ENCODE measurements at regions not wholly inside any gene's neighbourhood (a gene's known extent, or its start where the extent isn't known, plus 50 kb on each side); places are given as distances from the start of the nearest gene placed in this dataset.

- TF ChIP-seq NFRKB (IDR thresholded peaks at IDR 0.05), result no peak
- no peak for TF ChIP-seq SUZ12 (IDR thresholded peaks at IDR 0.05)
- no peak for TF ChIP-seq HDGF (IDR thresholded peaks at IDR 0.05; ENCODE audit: borderline replicate concordance)
- no peak for TF ChIP-seq FOXA1 (IDR thresholded peaks at IDR 0.05)
These were observed 55.9 kb upstream of the BARX2 start for GRCh38 chr11:129319751-129320150.
